CD4-positive, alpha-beta T cell (primary cell): ENCODE measurements at regions not wholly inside any gene's neighbourhood (a gene's known extent, or its start where the extent isn't known, plus 50 kb on each side); places are given as distances from the start of the nearest gene placed in this dataset.

Experiments
- ATAC-seq: fragments of 200-7000 bp; cut with Tn5 transposase; one replicate; pipeline ENCODE4 v1.10.0; 2022; ENCODE audit warnings: mild to moderate bottlenecking; ENCODE audit not compliant: poor library complexity
- CTCF ChIA-PET: fragments of 350-600 bp; sonication (Branson Sonifier 250); formaldehyde crosslinking; loops from one replicate; lab custom pipeline; 2021; ENCODE audit warnings: antibody characterized with exemption, inconsistent platforms; lab: Charles Lee
- POLR2A ChIA-PET: fragments of 350-600 bp; sonication (Branson Sonifier 250); formaldehyde crosslinking; loops from one replicate; lab custom pipeline; 2021; ENCODE audit warnings: antibody characterized with exemption, inconsistent platforms; lab: Charles Lee
- DNase-seq, 14 experiments: peaks; one replicate each; pipeline ENCODE4 v3.0.0-alpha.2; 2013 to 2020; ENCODE audit warnings: mixed read lengths in 2 of 14
- H3K27ac ChIP-seq, 2 donors: one replicate each; pipeline versions ENCODE4 v1.5.1 to v1.7.0; 2013; ENCODE audit warnings: low read length in 2 of 2, low read depth in 1 of 2, mild to moderate bottlenecking in 1 of 2
- H3K27me3 ChIP-seq, 2 experiments: 1 replicate in 1 of 2; 2 replicates in 1 of 2; pipeline versions ENCODE4 v1.6.1 to v1.7.0; 2013; ENCODE audit warnings: low read length in 2 of 2, control low read depth in 1 of 2, mild to moderate bottlenecking in 1 of 2, moderate library complexity in 1 of 2; ENCODE audit not compliant: insufficient read depth in 2 of 2, control insufficient read depth in 1 of 2
- H3K36me3 ChIP-seq: one replicate; pipeline ENCODE4 v1.6.1; 2013; ENCODE audit warnings: low read length, control low read depth; ENCODE audit not compliant: insufficient read depth
- H3K4me1 ChIP-seq: one replicate; pipeline ENCODE4 v1.6.1; 2013; ENCODE audit warnings: low read length, control low read depth; ENCODE audit not compliant: insufficient read depth
- H3K4me3 ChIP-seq: one replicate; pipeline ENCODE4 v1.5.1; 2013; ENCODE audit warnings: mild to moderate bottlenecking, low read length, moderate library complexity
- H3K9me3 ChIP-seq, 2 experiments: 1 replicate in 1 of 2; 2 replicates in 1 of 2; pipeline versions ENCODE4 v1.6.1 to v1.7.0; 2013; ENCODE audit warnings: low read length in 2 of 2, mild to moderate bottlenecking in 2 of 2, control low read depth in 1 of 2, moderate library complexity in 1 of 2; ENCODE audit not compliant: control insufficient read depth in 1 of 2, insufficient read depth in 1 of 2
- H3K27ac Mint-ChIP-seq: one replicate; pipeline ENCODE4 v1.8.0; 2020; ENCODE audit warnings: mixed read lengths
- H3K27me3 Mint-ChIP-seq: one replicate; pipeline ENCODE4 v1.8.0; 2021; ENCODE audit warnings: mixed read lengths
- H3K36me3 Mint-ChIP-seq: one replicate; pipeline ENCODE4 v1.8.0; 2021; ENCODE audit warnings: low read depth, mixed read lengths
- H3K4me1 Mint-ChIP-seq: one replicate; pipeline ENCODE4 v1.8.0; 2021; ENCODE audit warnings: low read depth, mixed read lengths
- H3K4me3 Mint-ChIP-seq: one replicate; pipeline ENCODE4 v1.8.0; 2020; ENCODE audit warnings: mild to moderate bottlenecking, mixed read lengths
- H3K9me3 Mint-ChIP-seq: one replicate; pipeline ENCODE4 v1.8.0; 2020; ENCODE audit warnings: mixed read lengths
- intact Hi-C, 2 experiments: fragments of 100-400 bp; cut with DNase I in 1 of 2; cut with micrococcal nuclease in 1 of 2; formaldehyde crosslinking; loops; one replicate each; pipeline versions ENCODE4 v1.15.1 to v1.9.0; 2023 to 2025; cut with DNase I, micrococcal nuclease
- TF ChIP-seq, protein P1 (sequence below): fragments of 200-600 bp; IDR thresholded peaks from one replicate; pipeline ENCODE4 v1.8.0; 2022; ENCODE audit warnings: antibody characterized with exemption, mild to moderate bottlenecking

DNA sequence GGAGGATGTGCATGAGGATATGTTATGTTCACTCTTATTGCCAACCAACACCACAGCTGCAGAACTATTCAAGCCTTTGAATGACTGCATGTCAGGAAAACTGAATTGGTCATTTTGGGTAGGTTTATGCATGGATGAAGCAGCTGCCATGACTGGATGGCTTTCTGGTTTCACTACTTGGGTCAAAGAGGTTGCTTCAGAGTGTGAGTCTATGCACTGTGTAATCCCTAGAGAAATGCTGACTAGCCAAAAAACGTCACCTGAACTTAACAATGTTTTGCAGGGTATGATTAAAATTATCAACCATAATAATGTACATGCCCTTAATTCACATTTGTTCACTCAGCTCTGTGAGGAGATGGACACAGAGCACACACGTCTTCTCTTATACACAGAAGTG, 206.7 kb upstream of the RBBP8 start:
- Mint-ChIP-seq H3K27me3 (peaks cover 35% of the 10 kb centered on the region), H3K36me3 (no peaks in the 10 kb centered on the region), H3K27ac (no peak overlapping the region), H3K4me3 (no peak overlapping the region), H3K9me3 (no peaks in the 10 kb centered on the region), H3K4me1 (no peaks in the 10 kb centered on the region)
- intact Hi-C loops: no loop called here
- H3K36me3 ChIP-seq: no peaks in the 10 kb centered on the region
- ATAC-seq (no peak), DNase-seq (no peak)
- ChIA-PET POLR2A (no interaction called here), CTCF (no interaction called here)
- no peaks in the 10 kb centered on the region for H3K9me3 ChIP-seq
- no peak overlapping the region for H3K27ac ChIP-seq
- TF ChIP-seq, protein P1, sequence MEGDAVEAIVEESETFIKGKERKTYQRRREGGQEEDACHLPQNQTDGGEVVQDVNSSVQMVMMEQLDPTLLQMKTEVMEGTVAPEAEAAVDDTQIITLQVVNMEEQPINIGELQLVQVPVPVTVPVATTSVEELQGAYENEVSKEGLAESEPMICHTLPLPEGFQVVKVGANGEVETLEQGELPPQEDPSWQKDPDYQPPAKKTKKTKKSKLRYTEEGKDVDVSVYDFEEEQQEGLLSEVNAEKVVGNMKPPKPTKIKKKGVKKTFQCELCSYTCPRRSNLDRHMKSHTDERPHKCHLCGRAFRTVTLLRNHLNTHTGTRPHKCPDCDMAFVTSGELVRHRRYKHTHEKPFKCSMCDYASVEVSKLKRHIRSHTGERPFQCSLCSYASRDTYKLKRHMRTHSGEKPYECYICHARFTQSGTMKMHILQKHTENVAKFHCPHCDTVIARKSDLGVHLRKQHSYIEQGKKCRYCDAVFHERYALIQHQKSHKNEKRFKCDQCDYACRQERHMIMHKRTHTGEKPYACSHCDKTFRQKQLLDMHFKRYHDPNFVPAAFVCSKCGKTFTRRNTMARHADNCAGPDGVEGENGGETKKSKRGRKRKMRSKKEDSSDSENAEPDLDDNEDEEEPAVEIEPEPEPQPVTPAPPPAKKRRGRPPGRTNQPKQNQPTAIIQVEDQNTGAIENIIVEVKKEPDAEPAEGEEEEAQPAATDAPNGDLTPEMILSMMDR: no peak
- no peaks in the 10 kb centered on the region for H3K4me1 ChIP-seq
- peaks cover 0 to 3% of the 10 kb centered on the region in 2 experiments for H3K27me3 ChIP-seq
- no peak overlapping the region for H3K4me3 ChIP-seq

DNA sequence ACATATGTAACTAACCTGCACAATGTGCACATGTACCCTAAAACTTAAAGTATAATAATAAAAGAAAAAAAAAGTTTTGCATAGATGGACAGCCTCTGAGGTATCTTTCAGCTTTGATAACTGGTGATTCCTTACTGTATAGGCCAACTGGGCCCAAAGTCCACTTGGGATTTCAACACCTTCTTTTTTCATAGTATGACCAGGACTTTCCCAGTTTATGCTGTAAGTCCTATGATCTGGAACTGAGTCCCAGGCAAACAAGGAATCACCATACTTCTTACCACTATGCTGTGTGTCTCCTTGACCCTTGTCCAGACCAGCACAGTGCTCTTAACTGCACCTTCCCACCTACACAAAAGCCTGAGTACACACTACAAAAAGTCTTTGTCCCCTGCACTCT, 205.1 kb upstream of the RBBP8 start:
- Mint-ChIP-seq H3K36me3 (no peaks in the 10 kb centered on the region), H3K4me1 (no peaks in the 10 kb centered on the region), H3K4me3 (no peak overlapping the region), H3K27ac (no peak overlapping the region), H3K27me3 (peaks cover 39% of the 10 kb centered on the region), H3K9me3 (no peaks in the 10 kb centered on the region)
- no peaks in the 10 kb centered on the region for H3K9me3 ChIP-seq
- intact Hi-C loops: no loop called here
- H3K36me3 ChIP-seq: no peaks in the 10 kb centered on the region
- H3K27me3 ChIP-seq: peaks cover 0 to 3% of the 10 kb centered on the region in 2 experiments
- no peak overlapping the region for H3K27ac ChIP-seq
- no peak overlapping the region for H3K4me3 ChIP-seq
- ATAC-seq (no peak), DNase-seq (no peak)
- POLR2A ChIA-PET: no interaction called here
- CTCF ChIA-PET: no interaction called here
- H3K4me1 ChIP-seq: no peaks in the 10 kb centered on the region
- TF ChIP-seq, protein P1: no peak

DNA sequence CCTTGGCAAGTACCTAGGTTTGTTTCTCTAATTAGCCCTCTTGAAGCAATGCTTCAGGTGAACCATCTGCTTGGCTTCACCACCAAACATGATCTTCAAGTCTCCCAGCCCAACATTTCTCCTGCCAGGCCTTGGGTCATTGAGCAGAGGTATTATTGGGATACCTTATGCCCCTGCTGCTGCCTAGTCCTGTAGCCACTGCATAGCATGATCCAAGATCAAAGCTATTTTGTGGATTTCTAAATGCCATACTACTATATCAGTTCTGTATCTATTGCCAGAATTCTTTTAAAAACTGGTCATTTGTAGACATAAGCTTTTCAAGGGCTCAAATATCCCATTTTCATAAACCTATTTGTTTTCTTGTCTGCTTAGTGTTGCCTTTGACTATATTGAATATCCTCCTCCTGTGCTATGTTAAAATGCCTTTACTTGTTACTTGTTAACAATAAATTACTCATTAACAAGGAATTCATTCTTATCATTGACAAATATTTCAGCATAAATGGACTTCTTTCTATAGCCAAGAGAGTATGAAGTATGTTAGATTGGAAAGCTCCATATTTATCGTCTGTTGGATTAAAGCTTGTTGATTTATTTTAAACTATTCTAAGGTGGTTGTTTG, 204.5 kb upstream of the RBBP8 start:
- Histone ChIP-seq H3K4me1 (no peaks in the 10 kb centered on the region), H3K36me3 (no peaks in the 10 kb centered on the region), H3K4me3 (no peak overlapping the region), H3K9me3 (no peaks in the 10 kb centered on the region), H3K27me3 (peaks cover 0 to 3% of the 10 kb centered on the region in 2 experiments), H3K27ac (no peak overlapping the region)
- TF ChIP-seq, protein P1: no peak
- no peak overlapping the region for H3K27ac Mint-ChIP-seq
- ATAC-seq (no peak), DNase-seq (no peak)
- no peaks in the 10 kb centered on the region for H3K4me1 Mint-ChIP-seq
- ChIA-PET POLR2A (no interaction called here), CTCF (no interaction called here)
- peaks cover 39% of the 10 kb centered on the region for H3K27me3 Mint-ChIP-seq
- intact Hi-C loops: no loop called here
- no peak overlapping the region for H3K4me3 Mint-ChIP-seq
- no peaks in the 10 kb centered on the region for H3K36me3 Mint-ChIP-seq
- no peaks in the 10 kb centered on the region for H3K9me3 Mint-ChIP-seq
